GM12878 (cell line): ENCODE measurements at regions not wholly inside any gene's neighbourhood (a gene's known extent, or its start where the extent isn't known, plus 50 kb on each side); places are given as distances from the start of the nearest gene placed in this dataset.

Experiments
- ATAC-seq: fragments of 200-7000 bp; cut with Tn5 transposase; 3 replicates; pipeline ENCODE4 v1.9.1; 2020; ENCODE audit warnings: mild to moderate bottlenecking, moderate library complexity
- BruUV-seq: library from RNA; stranded (reverse); fragments of 400-500 nt; replicated peaks from 2 replicates; lab custom pipeline; 2021; lab: Mats Ljungman, UMichigan
- CTCF ChIA-PET: fragments of 300-600 bp; sonication (Branson Sonifier 250); formaldehyde crosslinking; extraction: SDS; loops from one replicate; lab custom pipeline; 2021; ENCODE audit warnings: inconsistent platforms; lab: Yijun Ruan, JAX
- POLR2A ChIA-PET: fragments of 350-600 bp; formaldehyde crosslinking; extraction: SDS; loops from one replicate; lab custom pipeline; 2021; ENCODE audit warnings: inconsistent platforms; lab: Charles Lee
- RAD21 ChIA-PET: fragments of 300-600 bp; sonication (Branson Sonifier 250); formaldehyde crosslinking; loops from one replicate; lab custom pipeline; 2023; ENCODE audit warnings: antibody characterized with exemption; ENCODE audit not compliant: unreplicated experiment; lab: Charles Lee
- SMC1A ChIA-PET: fragments of 300-600 bp; sonication (Branson Sonifier 250); formaldehyde crosslinking; loops from one replicate; lab custom pipeline; 2023; ENCODE audit not compliant: unreplicated experiment, uncharacterized antibody; lab: Charles Lee
- DNase-seq: peaks from one replicate; pipeline ENCODE4 v3.0.0-alpha.2; 2011; ENCODE audit warnings: low read depth, low spot score
- FAIRE-seq: peaks from 3 replicates; lab custom pipeline; 2011; peaks lifted over from hg19 to GRCh38; lab: Jason Lieb, UNC
- H2AFZ ChIP-seq: 2 replicates; pipeline ENCODE4 v1.6.0; 2011; ENCODE audit warnings: low read depth, low read length, control low read depth; ENCODE audit not compliant: control insufficient read depth
- H3K27ac ChIP-seq: 2 replicates; pipeline ENCODE4 v1.5.1; 2011; ENCODE audit warnings: control low read depth; ENCODE audit not compliant: control insufficient read depth, insufficient read depth
- H3K27me3 ChIP-seq, 2 experiments: replicated peaks in 1 of 2; 2 replicates each; pipeline versions ENCODE4 v1.6.0 to v1.6.1; 2011; ENCODE audit warnings: low read length in 1 of 2; ENCODE audit not compliant: control insufficient read depth in 2 of 2, insufficient read depth in 2 of 2
- H3K36me3 ChIP-seq, 2 experiments: 2 replicates each; pipeline ENCODE4 v1.5.1; 2011; ENCODE audit warnings: low read length in 1 of 2; ENCODE audit not compliant: control insufficient read depth in 2 of 2, insufficient read depth in 2 of 2
- H3K4me1 ChIP-seq: 2 replicates; pipeline ENCODE4 v1.6.1; 2011; ENCODE audit warnings: mild to moderate bottlenecking, low read length, moderate library complexity, mixed read lengths; ENCODE audit not compliant: control insufficient read depth, insufficient read depth
- H3K4me2 ChIP-seq: 2 replicates; pipeline ENCODE4 v1.6.0; 2011; ENCODE audit warnings: control low read depth; ENCODE audit not compliant: control insufficient read depth, insufficient read depth
- H3K4me3 ChIP-seq: fragments of 200-600 bp; sonication (generic); 2 replicates; pipeline ENCODE4 v1.5.1; 2016
- H3K79me2 ChIP-seq: 2 replicates; pipeline ENCODE4 v1.6.0; 2011; ENCODE audit warnings: low read length; ENCODE audit not compliant: control insufficient read depth, insufficient read depth
- H3K9ac ChIP-seq: 2 replicates; pipeline ENCODE4 v1.8.0; 2011; ENCODE audit warnings: low read length, control low read depth, mixed read lengths; ENCODE audit not compliant: control insufficient read depth, insufficient read depth
- H3K9me3 ChIP-seq: replicated peaks from 3 replicates; pipeline ENCODE4 v1.5.1; 2011; ENCODE audit warnings: mild to moderate bottlenecking, low read length; ENCODE audit not compliant: control insufficient read depth, insufficient read depth
- H4K20me1 ChIP-seq: 2 replicates; pipeline ENCODE4 v1.6.0; 2011; ENCODE audit not compliant: control insufficient read depth, insufficient read depth
- BACH1 ChIP-seq: fragments of 450-650 bp; IDR thresholded peaks from 2 replicates; pipeline ENCODE4 v1.6.1; 2017; ENCODE audit warnings: mild to moderate bottlenecking, borderline replicate concordance
- BCL3 ChIP-seq: IDR thresholded peaks from 2 replicates; pipeline ENCODE4 v1.6.1; 2011; ENCODE audit warnings: borderline replicate concordance, low read depth, mild to moderate bottlenecking, moderate library complexity, low read length; ENCODE audit not compliant: insufficient read depth, poor library complexity, severe bottlenecking
- CBX5 ChIP-seq: sonication (generic); IDR thresholded peaks from 2 replicates; pipeline ENCODE4 v1.6.1; 2016; ENCODE audit warnings: low read depth, moderate library complexity, mild to moderate bottlenecking, inconsistent platforms
- CHD2 ChIP-seq: IDR thresholded peaks from 2 replicates; pipeline ENCODE4 v1.6.1; 2011; ENCODE audit warnings: low read depth, low read length, improper control_type of control experiment, borderline replicate concordance
- ETV6 ChIP-seq, 2 experiments: fragments of 450-650 bp in 1 of 2; IDR thresholded peaks in 1 of 2; conservative IDR thresholded peaks in 1 of 2; 2 replicates each; pipeline ENCODE4 v1.6.1; 2014; ENCODE audit warnings: antibody characterized with exemption in 1 of 2, borderline replicate concordance in 1 of 2, low read depth in 1 of 2, mild to moderate bottlenecking in 1 of 2, moderate library complexity in 1 of 2
- FOXM1 ChIP-seq: IDR thresholded peaks from 2 replicates; pipeline ENCODE4 v1.6.1; 2012; ENCODE audit warnings: low read depth, mild to moderate bottlenecking, inconsistent platforms, low read length, moderate library complexity
- IRF5 ChIP-seq: fragments of 450-650 bp; IDR thresholded peaks from 2 replicates; pipeline ENCODE4 v1.6.1; 2017; ENCODE audit warnings: borderline replicate concordance
- NFXL1 ChIP-seq: fragments of 450-650 bp; IDR thresholded peaks from 2 replicates; pipeline ENCODE4 v1.6.1; 2017; ENCODE audit warnings: antibody characterized with exemption, mild to moderate bottlenecking, borderline replicate concordance
- NFYA ChIP-seq: IDR thresholded peaks from 2 replicates; pipeline ENCODE4 v1.6.1; 2011; ENCODE audit warnings: low read depth, mild to moderate bottlenecking, low read length, improper control_type of control experiment, borderline replicate concordance
- POLR2AphosphoS5 ChIP-seq: IDR thresholded peaks from 2 replicates; pipeline ENCODE4 v1.6.1; 2011; ENCODE audit warnings: mild to moderate bottlenecking, low read length, inconsistent platforms
- REST ChIP-seq: IDR thresholded peaks from 2 replicates; pipeline ENCODE4 v1.6.1; 2012; ENCODE audit warnings: mild to moderate bottlenecking, low read depth, low read length
- SMAD5 ChIP-seq: IDR thresholded peaks from 2 replicates; pipeline ENCODE4 v1.6.1; 2016; ENCODE audit warnings: antibody characterized with exemption, low read depth
- SP1 ChIP-seq: IDR thresholded peaks from one replicate; pipeline ENCODE4 v1.6.1; 2011; ENCODE audit warnings: low read depth, low read length
- SREBF2 ChIP-seq: IDR thresholded peaks from 2 replicates; pipeline ENCODE4 v1.6.1; 2012; ENCODE audit warnings: mild to moderate bottlenecking, low read length
- ZBTB33 ChIP-seq: fragments of 450-650 bp; IDR thresholded peaks from 2 replicates; pipeline ENCODE4 v1.6.1; 2017; ENCODE audit warnings: mild to moderate bottlenecking
- ZNF217 ChIP-seq: fragments of 450-650 bp; IDR thresholded peaks from 2 replicates; pipeline ENCODE4 v1.6.1; 2017; ENCODE audit warnings: antibody characterized with exemption, mild to moderate bottlenecking
- ZSCAN29 ChIP-seq: fragments of 450-650 bp; IDR thresholded peaks from 2 replicates; pipeline ENCODE4 v1.6.1; 2017; ENCODE audit warnings: mild to moderate bottlenecking, moderate library complexity
- WGBS: methylation state at CpG from one replicate; pipeline ENCODE4 v1.1.6; 2016; ENCODE audit warnings: low lambda C conversion rate; ENCODE audit not compliant: insufficient replicate concordance, insufficient coverage; ENCODE audit errors: missing lambda C conversion rate; 5-methylcytosine and 5-hydroxymethylcytosine counted together
- in situ Hi-C: fragments of 300-500 bp; cut with MboI; formaldehyde crosslinking; loops from 9 replicates; pipeline ENCODE4 v1.14.3; 2018; ENCODE audit warnings: mixed read lengths
- intact Hi-C: fragments of 100-400 bp; cut with micrococcal nuclease; formaldehyde crosslinking; loops from one replicate; pipeline ENCODE4 v1.14.2; 2022; ENCODE audit not compliant: unreplicated experiment

GRCh38 chr9:102650896-102651295 lies 344.2 kb upstream of the CYLC2 start:
- FAIRE-seq = no peak
- ChIA-PET RAD21 (no interaction called here), CTCF (no interaction called here)

More at GRCh38 chr9:102650896-102651295, 344.2 kb upstream of the CYLC2 start:
- intact Hi-C loops (no loop called here), in situ Hi-C loops (no loop called here)
- Histone ChIP-seq H3K27me3 (no peaks in the 10 kb centered on the region), H3K4me2 (no peak overlapping the region), H4K20me1 (no peaks in the 10 kb centered on the region), H3K27ac (no peak overlapping the region), H3K79me2 (no peaks in the 10 kb centered on the region), H3K9me3 (no peaks in the 10 kb centered on the region), H3K4me1 (no peaks in the 10 kb centered on the region), H3K4me3 (no peak overlapping the region), H2AFZ (no peak overlapping the region), H3K36me3 (no peaks in the 10 kb centered on the region), H3K9ac (no peak overlapping the region)
- ChIA-PET POLR2A (no interaction called here), SMC1A (interaction anchor here (1.4 kb wide), 1 partner anchor 18 kb away, joined by 4 read pairs; no protein-coding TSS in a partner anchor)
- TF ChIP-seq SMAD5 = no peak
- TF ChIP-seq ZBTB33 = no peak
- TF ChIP-seq BCL3 = no peak
- no peak for TF ChIP-seq POLR2AphosphoS5
- TF ChIP-seq ZSCAN29 = no peak
- no peak for TF ChIP-seq SP1
- TF ChIP-seq CHD2 = no peak
- TF ChIP-seq IRF5 = no peak
- no peak for TF ChIP-seq CBX5
- no peak for TF ChIP-seq NFYA
- no peak for TF ChIP-seq ETV6 (conservative IDR thresholded peaks at IDR 0.05 in 1 of 2, IDR thresholded peaks at IDR 0.05 in 1 of 2; ENCODE audit: borderline replicate concordance in 1 of 2, low read depth in 1 of 2)
- no peak for TF ChIP-seq REST
- TF ChIP-seq BACH1 = no peak
- TF ChIP-seq NFXL1 = no peak
- TF ChIP-seq ZNF217 = no peak
- no peak for TF ChIP-seq SREBF2
- no peak for TF ChIP-seq FOXM1
- no TSS peak for BruUV-seq
- ATAC-seq (no peak), DNase-seq (no peak)
- WGBS = 47% methylated on average over 2 of the region's 2 CpGs
